NT2/D1 (cell line): ENCODE measurements at regions not wholly inside any gene's neighbourhood (a gene's known extent, or its start where the extent isn't known, plus 50 kb on each side); places are given as distances from the start of the nearest gene placed in this dataset.
"Not testable (repeated sequence)": the region's sequence is repeated elsewhere in the genome, so short reads cannot be mapped to it uniquely, and the experiment has no call there.

ENCODE experiments used
- DNase-seq: peaks from one replicate; pipeline ENCODE4 v3.0.0-alpha.2; 2011; ENCODE audit warnings: low read depth, low spot score
- H3K27me3 ChIP-seq: 2 replicates; pipeline ENCODE4 v1.6.0; 2011; ENCODE audit warnings: mild to moderate bottlenecking; ENCODE audit not compliant: insufficient read length, insufficient read depth
- H3K36me3 ChIP-seq: 2 replicates; pipeline ENCODE4 v1.6.1; 2011; ENCODE audit warnings: mild to moderate bottlenecking, low read length, mixed read lengths; ENCODE audit not compliant: insufficient read depth, insufficient read length
- H3K4me1 ChIP-seq: 2 replicates; pipeline ENCODE4 v1.5.1; 2011; ENCODE audit not compliant: insufficient read depth, insufficient read length
- H3K4me3 ChIP-seq: 2 replicates; pipeline ENCODE4 v1.5.1; 2011; ENCODE audit warnings: low read depth; ENCODE audit not compliant: insufficient read length
- H3K9ac ChIP-seq: 2 replicates; pipeline ENCODE4 v1.6.0; 2011; ENCODE audit warnings: low read depth; ENCODE audit not compliant: insufficient read length
- H3K9me3 ChIP-seq: 2 replicates; pipeline ENCODE4 v1.5.1; 2011; ENCODE audit warnings: mild to moderate bottlenecking, low read length; ENCODE audit not compliant: insufficient read depth
- SUZ12 ChIP-seq: IDR thresholded peaks from 2 replicates; pipeline ENCODE4 v1.6.1; 2011; ENCODE audit not compliant: insufficient read length, insufficient read depth; ENCODE audit errors: extremely low read depth
- YY1 ChIP-seq: IDR thresholded peaks from 2 replicates; pipeline ENCODE4 v1.6.1; 2011; ENCODE audit not compliant: insufficient read length, insufficient read depth
- ZNF274 ChIP-seq: IDR thresholded peaks from 2 replicates; pipeline ENCODE4 v1.6.1; 2011; ENCODE audit warnings: mild to moderate bottlenecking, low read depth, low read length

GRCh38 chr2:193843675-193844074 lies 1648.9 kb upstream of the TMEFF2 start:
- TF ChIP-seq ZNF274, result no peak
- TF ChIP-seq YY1, result no peak
- no peak for TF ChIP-seq SUZ12

GRCh38 chr2:193841384-193842150 lies 1646.8 kb upstream of the TMEFF2 start:
- Histone ChIP-seq H3K9ac (no peak overlapping the region), H3K9me3 (no peaks in the 10 kb centered on the region), H3K4me1 (no peaks in the 10 kb centered on the region), H3K36me3 (no peaks in the 10 kb centered on the region), H3K27me3 (no peaks in the 10 kb centered on the region), H3K4me3 (no peak overlapping the region)
- no peak for DNase-seq
- no peak for TF ChIP-seq YY1
- no peak for TF ChIP-seq SUZ12
- TF ChIP-seq ZNF274, result no peak

More at GRCh38 chr2:193843675-193844074, 1648.9 kb upstream of the TMEFF2 start:
- DNase-seq, result no peak
- Histone ChIP-seq H3K4me3 (no peak overlapping the region), H3K4me1 (no peaks in the 10 kb centered on the region), H3K36me3 (no peaks in the 10 kb centered on the region), H3K9ac (no peak overlapping the region), H3K27me3 (no peaks in the 10 kb centered on the region), H3K9me3 (no peaks in the 10 kb centered on the region)

- no peak for TF ChIP-seq ZNF274
- no peak for TF ChIP-seq YY1
- no peak for TF ChIP-seq SUZ12
- peaks cover 5% of the 10 kb centered on the region; the same call in 1 of the 2 replicates for H3K9me3 ChIP-seq
- H3K4me3 ChIP-seq, result no peak overlapping the region
- DNase-seq, result no peak
- H3K36me3 ChIP-seq, result no peaks in the 10 kb centered on the region
- H3K4me1 ChIP-seq, result no peaks in the 10 kb centered on the region
- H3K27me3 ChIP-seq, result no peaks in the 10 kb centered on the region
- no peak overlapping the region for H3K9ac ChIP-seq
Observed at GRCh38 chr2:193837111-193837738, 1642.5 kb upstream of the TMEFF2 start.

GRCh38 chr2:193836424-193837006 lies 1641.8 kb upstream of the TMEFF2 start:
- not testable (repeated sequence) for H3K4me1 ChIP-seq, H3K4me3 ChIP-seq, H3K36me3 ChIP-seq, H3K9ac ChIP-seq, H3K27me3 ChIP-seq, H3K9me3 ChIP-seq
- peak; percentile 9 for DNase-seq

- not testable (repeated sequence) for H3K36me3 ChIP-seq
Observed at GRCh38 chr2:193833895-193834294, 1639.2 kb upstream of the TMEFF2 start.

GRCh38 chr2:193824474-193824873 lies 1629.7 kb upstream of the TMEFF2 start:
- peaks cover 7% of the 10 kb centered on the region; the same call in 1 of the 2 replicates for H3K9me3 ChIP-seq

More at GRCh38 chr2:193833895-193834294, 1639.2 kb upstream of the TMEFF2 start:
- DNase-seq, H3K9ac ChIP-seq, H3K27me3 ChIP-seq, H3K4me3 ChIP-seq, H3K9me3 ChIP-seq, H3K4me1 ChIP-seq: not testable (repeated sequence)

GRCh38 chr2:193818801-193819499 lies 1624.2 kb upstream of the TMEFF2 start:
- H3K9ac ChIP-seq, result no peak overlapping the region
- H3K27me3 ChIP-seq, result no peaks in the 10 kb centered on the region
- no peak for DNase-seq
- H3K9me3 ChIP-seq, result peaks cover 15% of the 10 kb centered on the region; the same call in 1 of the 2 replicates
- TF ChIP-seq YY1 (no peak), SUZ12 (no peak), ZNF274 (no peak)
- H3K36me3 ChIP-seq, result no peaks in the 10 kb centered on the region
- no peak overlapping the region for H3K4me3 ChIP-seq
- no peaks in the 10 kb centered on the region for H3K4me1 ChIP-seq

More at GRCh38 chr2:193824474-193824873, 1629.7 kb upstream of the TMEFF2 start:
- H3K9ac ChIP-seq, result no peak overlapping the region
- H3K4me3 ChIP-seq, result no peak overlapping the region
- TF ChIP-seq SUZ12, result no peak
- no peak for TF ChIP-seq ZNF274
- TF ChIP-seq YY1, result no peak
- H3K4me1 ChIP-seq, result no peaks in the 10 kb centered on the region
- no peak for DNase-seq
- no peaks in the 10 kb centered on the region for H3K27me3 ChIP-seq
- H3K36me3 ChIP-seq, result no peaks in the 10 kb centered on the region
